SH-SY5Y (cell line): ENCODE measurements at regions not wholly inside any gene's neighbourhood (a gene's known extent, or its start where the extent isn't known, plus 50 kb on each side); places are given as distances from the start of the nearest gene placed in this dataset.

ENCODE experiments used
- GATA2 ChIP-seq: IDR thresholded peaks from 2 replicates; pipeline ENCODE4 v1.6.1; 2011; ENCODE audit warnings: mild to moderate bottlenecking, low read depth, low read length
- GATA3 ChIP-seq: IDR thresholded peaks from 2 replicates; pipeline ENCODE4 v1.6.1; 2011; ENCODE audit warnings: low read depth, mild to moderate bottlenecking, low read length, moderate library complexity

- TF ChIP-seq GATA2 (no peak), GATA3 (no peak)
Observed at GRCh38 chr15:91516866-91517265, 336.6 kb upstream of the SLCO3A1 start.
